Activated naive CD8-positive, alpha-beta T cell treated with anti-CD3 and anti-CD28 coated beads, Interleukin-2, amount 50 U/mL, for 24 hours (primary cell): ENCODE measurements at regions not wholly inside any gene's neighbourhood (a gene's known extent, or its start where the extent isn't known, plus 50 kb on each side); places are given as distances from the start of the nearest gene placed in this dataset.
"Not testable (repeated sequence)": the region's sequence is repeated elsewhere in the genome, so short reads cannot be mapped to it uniquely, and the experiment has no call there.

Experiments used
- ATAC-seq: fragments of 150-1000 bp; cut with Tn5 transposase; one replicate; pipeline ENCODE4 v1.10.0; 2021
- DNase-seq: peaks from one replicate; pipeline ENCODE4 v3.0.0; 2021
- H3K27ac Mint-ChIP-seq: one replicate; pipeline ENCODE4 v1.8.0; 2021; ENCODE audit warnings: mild to moderate bottlenecking, mixed read lengths
- H3K27me3 Mint-ChIP-seq: one replicate; pipeline ENCODE4 v1.8.0; 2021; ENCODE audit warnings: mixed read lengths
- H3K36me3 Mint-ChIP-seq: one replicate; pipeline ENCODE4 v1.8.0; 2021; ENCODE audit warnings: low read depth, mixed read lengths
- H3K4me1 Mint-ChIP-seq: one replicate; pipeline ENCODE4 v1.8.0; 2021; ENCODE audit warnings: mixed read lengths
- H3K4me3 Mint-ChIP-seq: one replicate; pipeline ENCODE4 v1.8.0; 2021; ENCODE audit warnings: mild to moderate bottlenecking, moderate library complexity, mixed read lengths
- H3K9me3 Mint-ChIP-seq: one replicate; pipeline ENCODE4 v1.8.0; 2021; ENCODE audit warnings: mixed read lengths

GRCh38 chr2:78718473-78718872, 307.0 kb upstream of the REG3G start:
- H3K36me3 Mint-ChIP-seq, result no peaks in the 10 kb centered on the region
- ATAC-seq (no peak), DNase-seq (no peak)
- no peaks in the 10 kb centered on the region for H3K27me3 Mint-ChIP-seq
- H3K4me3 Mint-ChIP-seq, result no peak overlapping the region
- H3K9me3 Mint-ChIP-seq, result peaks cover 5% of the 10 kb centered on the region
- no peaks in the 10 kb centered on the region for H3K4me1 Mint-ChIP-seq
- H3K27ac Mint-ChIP-seq, result no peak overlapping the region

GRCh38 chr2:78721355-78722033, 304.0 kb upstream of the REG3G start:
- H3K4me1 Mint-ChIP-seq, result no peaks in the 10 kb centered on the region
- no peaks in the 10 kb centered on the region for H3K36me3 Mint-ChIP-seq
- peaks cover 5% of the 10 kb centered on the region for H3K9me3 Mint-ChIP-seq

DNA sequence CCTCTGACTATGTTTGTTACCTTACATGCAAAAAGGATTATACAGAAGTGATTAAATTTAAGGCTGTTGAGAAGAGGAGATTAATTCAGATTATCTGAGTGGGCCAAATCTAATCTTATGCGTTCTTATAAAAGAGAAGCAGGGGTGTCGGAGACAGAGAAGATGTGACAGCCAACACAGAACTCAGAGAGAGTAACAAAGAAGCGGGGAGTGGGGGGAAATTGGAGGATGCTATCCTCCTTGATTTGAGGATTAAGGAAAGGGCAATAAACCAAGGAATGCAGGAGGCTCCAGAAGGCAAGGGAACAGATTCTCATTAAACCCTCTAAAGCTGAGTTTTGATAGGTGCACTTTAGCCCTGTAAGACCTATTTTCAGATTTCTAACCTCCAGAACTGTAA, 291.3 kb upstream of the REG3G start:
- no peak for ATAC-seq
- H3K27ac Mint-ChIP-seq, result no peak overlapping the region
- H3K4me1 Mint-ChIP-seq, result no peaks in the 10 kb centered on the region
- no peak overlapping the region for H3K4me3 Mint-ChIP-seq
- H3K36me3 Mint-ChIP-seq, result no peaks in the 10 kb centered on the region
- peaks cover 15% of the 10 kb centered on the region for H3K9me3 Mint-ChIP-seq
- DNase-seq, result no peak
- H3K27me3 Mint-ChIP-seq, result no peaks in the 10 kb centered on the region

More at GRCh38 chr2:78721355-78722033, 304.0 kb upstream of the REG3G start:
- no peak overlapping the region for H3K4me3 Mint-ChIP-seq
- no peak for DNase-seq
- no peak for ATAC-seq
- no peak overlapping the region for H3K27ac Mint-ChIP-seq
- no peaks in the 10 kb centered on the region for H3K27me3 Mint-ChIP-seq

- Mint-ChIP-seq H3K9me3 (peaks cover 15% of the 10 kb centered on the region), H3K27me3 (no peaks in the 10 kb centered on the region), H3K36me3 (no peaks in the 10 kb centered on the region), H3K27ac (no peak overlapping the region), H3K4me1 (no peaks in the 10 kb centered on the region), H3K4me3 (no peak overlapping the region)
- DNase-seq (no peak), ATAC-seq (no peak)
Observed at GRCh38 chr2:78739282-78739681, 286.2 kb upstream of the REG3G start.

- no peaks in the 10 kb centered on the region for H3K27me3 Mint-ChIP-seq
- H3K36me3 Mint-ChIP-seq, result no peaks in the 10 kb centered on the region
- no peak for ATAC-seq
- no peak overlapping the region for H3K27ac Mint-ChIP-seq
- no peak overlapping the region for H3K4me3 Mint-ChIP-seq
- no peak for DNase-seq
- no peaks in the 10 kb centered on the region for H3K4me1 Mint-ChIP-seq
- no peaks in the 10 kb centered on the region for H3K9me3 Mint-ChIP-seq
Observed at GRCh38 chr2:78749638-78750037, 275.9 kb upstream of the REG3G start.

DNA sequence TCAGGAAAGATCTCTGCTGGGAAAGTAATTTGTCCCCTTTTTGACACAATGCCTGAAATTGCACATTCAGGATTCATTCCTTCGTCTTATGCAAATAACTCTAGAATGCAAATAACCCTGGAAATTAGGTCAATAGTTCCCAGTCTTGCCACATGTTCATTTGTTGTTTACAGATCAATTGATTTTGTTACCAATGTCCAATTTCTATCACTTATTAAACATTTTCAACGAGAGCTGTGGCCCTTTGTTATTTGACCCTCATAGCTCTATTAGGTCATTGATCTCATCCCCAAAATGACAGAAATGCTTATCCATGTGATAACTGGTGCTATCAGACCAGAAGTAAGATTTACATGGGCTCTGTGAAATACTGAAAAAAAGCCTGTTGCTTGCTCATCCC, 275.3 kb upstream of the REG3G start:
- no peak for ATAC-seq
- Mint-ChIP-seq H3K27ac (no peak overlapping the region), H3K27me3 (no peaks in the 10 kb centered on the region), H3K4me1 (no peaks in the 10 kb centered on the region), H3K9me3 (no peaks in the 10 kb centered on the region), H3K4me3 (no peak overlapping the region), H3K36me3 (no peaks in the 10 kb centered on the region)
- no peak for DNase-seq

GRCh38 chr2:78754930-78755329, 270.6 kb upstream of the REG3G start:
- H3K27me3 Mint-ChIP-seq, result no peaks in the 10 kb centered on the region
- ATAC-seq, result no peak
- peaks cover 18% of the 10 kb centered on the region for H3K9me3 Mint-ChIP-seq
- H3K27ac Mint-ChIP-seq, result no peak overlapping the region
- H3K4me1 Mint-ChIP-seq, result no peaks in the 10 kb centered on the region
- no peaks in the 10 kb centered on the region for H3K36me3 Mint-ChIP-seq
- DNase-seq, result no peak
- no peak overlapping the region for H3K4me3 Mint-ChIP-seq

GRCh38 chr2:78757191-78757590, 268.3 kb upstream of the REG3G start:
- ATAC-seq (no peak), DNase-seq (no peak)
- Mint-ChIP-seq H3K9me3 (peaks cover 40% of the 10 kb centered on the region), H3K4me3 (no peak overlapping the region), H3K27ac (no peak overlapping the region), H3K36me3 (no peaks in the 10 kb centered on the region), H3K4me1 (no peaks in the 10 kb centered on the region), H3K27me3 (no peaks in the 10 kb centered on the region)

DNA sequence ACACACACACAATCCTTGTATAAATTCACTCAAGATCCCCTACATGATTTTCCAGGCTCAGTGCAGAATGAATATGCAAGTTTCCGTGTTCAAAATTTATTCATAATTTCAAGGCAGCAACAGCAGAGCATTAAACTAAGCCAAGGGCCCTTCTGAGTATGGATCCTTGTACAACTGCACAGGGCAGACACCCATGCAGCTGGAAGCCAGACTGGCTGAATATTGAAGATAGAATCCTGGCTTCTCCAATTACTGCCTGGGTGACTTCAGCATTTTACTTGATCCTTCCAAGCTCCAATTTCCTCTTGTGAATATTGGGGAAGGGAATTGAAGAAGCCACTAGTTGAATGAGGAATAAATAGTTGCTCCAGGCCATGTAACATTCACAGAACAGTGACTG, 267.9 kb upstream of the REG3G start:
- Mint-ChIP-seq H3K9me3 (peaks cover 45% of the 10 kb centered on the region), H3K4me3 (no peak overlapping the region), H3K4me1 (no peaks in the 10 kb centered on the region), H3K36me3 (no peaks in the 10 kb centered on the region), H3K27ac (no peak overlapping the region), H3K27me3 (no peaks in the 10 kb centered on the region)
- DNase-seq (no peak), ATAC-seq (no peak)

DNA sequence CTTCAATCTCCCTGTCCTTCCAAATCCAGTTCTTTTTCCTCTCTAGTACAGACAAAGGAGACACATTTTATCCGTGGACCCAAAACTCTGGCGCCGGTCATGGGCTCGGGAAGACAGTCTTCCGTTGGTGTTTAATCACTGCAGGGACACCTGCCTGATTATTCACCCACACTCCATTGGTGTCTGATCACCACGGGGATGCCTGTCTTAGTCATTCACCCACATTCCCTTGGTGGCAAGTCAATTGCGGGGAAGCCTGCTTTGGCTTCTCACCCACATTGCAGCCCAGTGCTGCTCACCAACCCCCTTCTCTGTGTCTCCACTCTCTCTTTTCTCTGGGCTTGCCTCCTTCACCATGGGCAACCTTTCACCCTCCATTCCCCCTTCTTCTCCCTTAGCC, 266.7 kb upstream of the REG3G start:
- H3K27me3 Mint-ChIP-seq, DNase-seq, H3K36me3 Mint-ChIP-seq, H3K4me1 Mint-ChIP-seq, H3K4me3 Mint-ChIP-seq, ATAC-seq, H3K27ac Mint-ChIP-seq: not testable (repeated sequence)
- peaks cover 56% of the 10 kb centered on the region for H3K9me3 Mint-ChIP-seq

GRCh38 chr2:78766459-78766858, 259.0 kb upstream of the REG3G start:
- H3K9me3 Mint-ChIP-seq, result peaks cover 29% of the 10 kb centered on the region
- no peak overlapping the region for H3K4me3 Mint-ChIP-seq
- no peak for DNase-seq
- no peaks in the 10 kb centered on the region for H3K4me1 Mint-ChIP-seq
- H3K27ac Mint-ChIP-seq, result no peak overlapping the region
- H3K36me3 Mint-ChIP-seq, result no peaks in the 10 kb centered on the region
- ATAC-seq, result no peak
- no peaks in the 10 kb centered on the region for H3K27me3 Mint-ChIP-seq

DNA sequence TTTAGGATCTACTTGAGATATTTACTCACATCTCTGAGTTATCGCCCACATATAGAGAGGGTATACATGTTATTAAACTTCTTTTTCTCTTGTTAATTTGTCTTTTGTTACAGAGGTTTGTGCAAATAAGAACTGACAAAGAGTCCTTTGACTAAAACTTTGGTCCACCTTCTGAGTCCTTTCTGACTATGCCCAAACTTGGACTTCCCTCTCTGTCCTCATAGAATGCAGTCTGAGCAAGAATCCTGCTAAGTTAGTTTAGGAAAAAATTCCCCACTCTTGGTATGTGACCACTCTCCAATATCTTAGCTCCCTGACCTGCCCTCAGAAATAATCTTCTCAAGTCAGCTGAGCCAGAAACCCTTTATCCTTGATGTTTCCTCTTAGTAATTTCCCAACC, 257.5 kb upstream of the REG3G start:
- H3K27ac Mint-ChIP-seq, result no peak overlapping the region
- H3K27me3 Mint-ChIP-seq, result no peaks in the 10 kb centered on the region
- H3K36me3 Mint-ChIP-seq, result no peaks in the 10 kb centered on the region
- DNase-seq (no peak), ATAC-seq (no peak)
- no peak overlapping the region for H3K4me3 Mint-ChIP-seq
- H3K4me1 Mint-ChIP-seq, result no peaks in the 10 kb centered on the region
- peaks cover 16% of the 10 kb centered on the region for H3K9me3 Mint-ChIP-seq

- H3K4me1 Mint-ChIP-seq, result no peaks in the 10 kb centered on the region
- no peaks in the 10 kb centered on the region for H3K27me3 Mint-ChIP-seq
- ATAC-seq (no peak), DNase-seq (no peak)
- H3K36me3 Mint-ChIP-seq, result no peaks in the 10 kb centered on the region
- H3K27ac Mint-ChIP-seq, result no peak overlapping the region
- no peak overlapping the region for H3K4me3 Mint-ChIP-seq
- peaks cover 20% of the 10 kb centered on the region for H3K9me3 Mint-ChIP-seq
Observed at GRCh38 chr2:78775291-78775690, 250.2 kb upstream of the REG3G start.

DNA sequence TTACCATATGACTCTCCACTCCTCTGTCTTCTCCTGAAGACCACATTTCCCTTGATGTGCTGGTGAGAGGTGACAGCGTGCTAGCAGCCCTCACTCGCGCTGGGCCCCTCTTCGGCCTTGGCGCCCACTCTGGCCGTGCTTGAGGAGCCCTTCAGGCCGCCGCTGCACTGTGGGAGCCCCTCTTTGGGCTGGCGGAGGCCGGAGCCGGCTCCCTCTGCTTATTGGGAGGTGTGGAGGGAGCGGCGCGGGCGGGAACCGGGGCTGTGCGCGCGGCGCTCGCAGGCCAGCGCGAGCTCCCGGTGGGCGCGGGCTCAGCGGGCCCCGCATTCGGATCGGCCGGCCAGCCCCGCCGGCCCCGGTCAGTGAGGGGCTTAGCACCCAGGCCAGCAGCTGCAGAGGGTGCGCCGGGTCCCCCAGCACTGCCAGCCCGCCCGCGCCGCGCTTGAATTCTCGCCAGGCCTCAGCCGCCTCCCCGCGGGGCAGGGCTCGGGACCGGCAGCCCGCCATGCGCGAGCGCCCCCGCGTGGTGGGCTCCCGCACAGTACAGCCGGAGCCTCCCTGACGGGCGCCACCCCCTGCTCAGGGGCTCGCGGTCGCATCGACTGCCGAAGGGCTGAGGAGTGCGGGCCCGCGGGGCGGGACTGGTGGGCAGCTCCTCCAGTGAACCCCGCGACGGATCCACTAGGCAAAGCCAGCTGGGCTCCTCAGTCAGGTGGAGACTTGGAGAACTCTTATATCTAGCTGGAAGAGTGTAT, 246.6 kb upstream of the REG3G start:
- no peak overlapping the region for H3K4me3 Mint-ChIP-seq
- H3K4me1 Mint-ChIP-seq, result no peaks in the 10 kb centered on the region

DNA sequence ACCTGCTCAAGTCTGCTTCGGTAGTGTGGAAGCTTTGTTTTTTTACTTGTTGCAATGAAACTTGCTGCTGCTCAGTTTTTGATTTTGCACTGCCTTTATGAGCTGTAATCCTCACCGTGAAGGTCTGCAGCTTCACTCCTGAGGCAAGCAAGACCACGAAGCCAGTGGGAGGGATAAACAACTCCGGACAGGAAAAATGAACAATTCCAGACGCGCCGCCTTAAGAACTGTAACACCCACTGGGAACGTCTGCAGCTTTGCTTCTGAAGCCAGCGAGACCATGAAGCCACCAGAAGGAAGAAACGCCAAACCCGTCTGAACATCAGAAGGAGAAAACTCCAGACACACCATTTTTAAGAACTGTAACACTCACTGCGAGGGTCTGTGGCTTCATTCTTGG, 245.7 kb upstream of the REG3G start:
- H3K27me3 Mint-ChIP-seq, result no peaks in the 10 kb centered on the region
- peaks cover 11% of the 10 kb centered on the region for H3K9me3 Mint-ChIP-seq
- no peak overlapping the region for H3K27ac Mint-ChIP-seq
- ATAC-seq, result no peak
- H3K4me1 Mint-ChIP-seq, result no peaks in the 10 kb centered on the region
- DNase-seq, result no peak
- H3K36me3 Mint-ChIP-seq, result no peaks in the 10 kb centered on the region
- no peak overlapping the region for H3K4me3 Mint-ChIP-seq

More for the DNA sequence above, 246.6 kb upstream of the REG3G start:
- Mint-ChIP-seq H3K27me3 (no peaks in the 10 kb centered on the region), H3K27ac (no peak overlapping the region), H3K9me3 (peaks cover 11% of the 10 kb centered on the region), H3K36me3 (no peaks in the 10 kb centered on the region)
- no peak for DNase-seq
- ATAC-seq, result no peak
